ENCODE measurements at regions not wholly inside any gene's neighbourhood (a gene's known extent, or its start where the extent isn't known, plus 50 kb on each side); places are given as distances from the start of the nearest gene placed in this dataset.

GRCh38 chr4:84434344-84434743 lies 64.7 kb downstream of the NKX6-1 start:
- Histone ChIP-seq H4K5ac (ENCODE audit: low read depth, low read length) (no peak overlapping the region), H2BK15ac (ENCODE audit: low read depth, low read length) (no peak overlapping the region), H4K8ac (ENCODE audit: low read depth in 2 of 2, low read length in 2 of 2) (no peak overlapping the region), H3K18ac (ENCODE audit: low read depth, low read length) (no peak overlapping the region), H4K91ac (ENCODE audit: insufficient read depth, low read depth, low read length) (no peak overlapping the region), H3K23ac (ENCODE audit: low read depth, low read length) (no peak overlapping the region), H3K9me3 (ENCODE audit: control insufficient read depth, insufficient read depth, low read length) (no peaks in the 10 kb centered on the region), H3K56ac (ENCODE audit: extremely low read depth, insufficient read depth, low read length) (no peak overlapping the region), H3K4me2 (ENCODE audit: low read depth, low read length) (no peak overlapping the region), H3K79me1 (ENCODE audit: low read depth in 1 of 2, low read length in 2 of 2) (no peaks in the 10 kb centered on the region), H4K20me1 (ENCODE audit: insufficient read depth, low read length) (no peaks in the 10 kb centered on the region), H2AFZ (replicated peaks; ENCODE audit: low read length, poor library complexity) (no peak overlapping the region), H3K9me1 (ENCODE audit: insufficient read depth, low read length) (no peaks in the 10 kb centered on the region), H3K14ac (replicated peaks; ENCODE audit: low read depth, low read length) (no peak overlapping the region), H3K27ac (ENCODE audit: insufficient read depth, low read length) (no peak overlapping the region), H2AK5ac (ENCODE audit: low read depth, low read length) (no peak overlapping the region), H3K4ac (ENCODE audit: low read depth, low read length) (no peak overlapping the region), H3K4me3 (ENCODE audit: insufficient read depth, low read depth, low read length) (no peak overlapping the region), H2BK5ac (ENCODE audit: low read depth, low read length, poor library complexity, severe bottlenecking) (no peak overlapping the region), H2BK120ac (ENCODE audit: low read depth, low read length) (no peak overlapping the region), H2AK9ac (replicated peaks; ENCODE audit: low read depth, low read length, poor library complexity) (no peak overlapping the region), H3K27me3 (ENCODE audit: control insufficient read depth, insufficient read depth, low read length) (no peaks in the 10 kb centered on the region), H2BK20ac (ENCODE audit: low read depth, low read length) (no peak overlapping the region), H3K36me3 (ENCODE audit: control insufficient read depth, insufficient read depth, low read length) (no peaks in the 10 kb centered on the region), H3K9ac (ENCODE audit: low read depth, low read length) (no peak overlapping the region), H3K4me1 (ENCODE audit: control insufficient read depth, insufficient read depth, low read length) (no peaks in the 10 kb centered on the region)
- DNase-seq = no peak
- no CpG with 5 or more reads among the region's 3 CpGs for WGBS, 2 experiments (ENCODE audit: extremely low coverage in 2 of 2, insufficient read length in 1 of 2)
- ATAC-seq (ENCODE audit: low read depth) = no peak
- no TSS peak for BruUV-seq (replicated peaks)
- dilution Hi-C loops (cut with HindIII; ENCODE audit: low sequenced_read_pairs, unreplicated experiment) = no loop called here
- POLR2A ChIA-PET (ENCODE audit: unreplicated experiment) = no interaction called here
- TF ChIP-seq FOS (IDR thresholded peaks at IDR 0.05; ENCODE audit: low read depth, low read length) (no peak), MAFK (IDR thresholded peaks at IDR 0.05; ENCODE audit: low read depth, low read length) (no peak), CEBPB (IDR thresholded peaks at IDR 0.05; ENCODE audit: low read depth, low read length) (no peak), BHLHE40 (IDR thresholded peaks at IDR 0.05; ENCODE audit: low read depth, low read length) (no peak), MXI1 (IDR thresholded peaks at IDR 0.05; ENCODE audit: borderline replicate concordance, low read depth, low read length) (no peak), CTCF (conservative IDR thresholded peaks at IDR 0.05; ENCODE audit: low read depth, low read length) (no peak), CHD1 (IDR thresholded peaks at IDR 0.05; ENCODE audit: low read depth, low read length) (no peak), NFE2L2 (IDR thresholded peaks at IDR 0.05; ENCODE audit: low read depth, low read length) (no peak), USF2 (IDR thresholded peaks at IDR 0.05; ENCODE audit: low read depth, low read length) (no peak), RFX5 (IDR thresholded peaks at IDR 0.05; ENCODE audit: low read depth, low read length) (no peak), POLR2A (IDR thresholded peaks at IDR 0.05; ENCODE audit: low read depth, low read length) (no peak), MAZ (IDR thresholded peaks at IDR 0.05; ENCODE audit: borderline replicate concordance, low read depth, low read length) (no peak), RAD21 (IDR thresholded peaks at IDR 0.05; ENCODE audit: low read length) (no peak), ELK1 (IDR thresholded peaks at IDR 0.05; ENCODE audit: borderline replicate concordance, low read depth, low read length) (no peak)
- intact Hi-C loops (cut with micrococcal nuclease) = no loop called here
- CTCF ChIA-PET = no interaction called here
- in situ Hi-C loops (cut with MboI; ENCODE audit: low sequenced_read_pairs) = no loop called here

Measured in IMR-90 (cell line).